ENCODE measurements at regions not wholly inside any gene's neighbourhood (a gene's known extent, or its start where the extent isn't known, plus 50 kb on each side); places are given as distances from the start of the nearest gene placed in this dataset.

- Histone ChIP-seq H3K27me3 (replicated peaks; ENCODE audit: control insufficient read depth, insufficient read depth, low read length) (no peaks in the 10 kb centered on the region), H3K4me1 (ENCODE audit: control insufficient read depth, insufficient read depth, low read length) (peaks cover 4% of the 10 kb centered on the region), H3K36me3 (ENCODE audit: control insufficient read depth, insufficient read depth, low read length, severe bottlenecking) (no peaks in the 10 kb centered on the region), H3K4me3 (ENCODE audit: low read length) (no peak overlapping the region), H3K9me3 (ENCODE audit: control insufficient read depth, low read length) (no peaks in the 10 kb centered on the region), H3K9ac (ENCODE audit: low read length) (no peak overlapping the region)
- no peak for DNase-seq (ENCODE audit: low read depth)
Measured at GRCh38 chr1:166507347-166507746, 331.9 kb upstream of the POGK start.

GRCh38 chr1:166511761-166512160 is 327.5 kb upstream of the POGK start:
- Histone ChIP-seq H3K9me3 (ENCODE audit: control insufficient read depth, low read length) (peaks cover 10% of the 10 kb centered on the region), H3K27me3 (replicated peaks; ENCODE audit: control insufficient read depth, insufficient read depth, low read length) (no peaks in the 10 kb centered on the region), H3K4me3 (ENCODE audit: low read length) (no peak overlapping the region), H3K9ac (ENCODE audit: low read length) (no peak overlapping the region), H3K4me1 (ENCODE audit: control insufficient read depth, insufficient read depth, low read length) (peaks cover 4% of the 10 kb centered on the region), H3K36me3 (ENCODE audit: control insufficient read depth, insufficient read depth, low read length, severe bottlenecking) (no peaks in the 10 kb centered on the region)
- DNase-seq (ENCODE audit: low read depth), result no peak

GRCh38 chr1:166514067-166514466 is 325.2 kb upstream of the POGK start:
- Histone ChIP-seq H3K27me3 (replicated peaks; ENCODE audit: control insufficient read depth, insufficient read depth, low read length) (no peaks in the 10 kb centered on the region), H3K4me3 (ENCODE audit: low read length) (no peak overlapping the region), H3K4me1 (ENCODE audit: control insufficient read depth, insufficient read depth, low read length) (peaks cover 4% of the 10 kb centered on the region), H3K9me3 (ENCODE audit: control insufficient read depth, low read length) (peaks cover 10% of the 10 kb centered on the region), H3K36me3 (ENCODE audit: control insufficient read depth, insufficient read depth, low read length, severe bottlenecking) (no peaks in the 10 kb centered on the region), H3K9ac (ENCODE audit: low read length) (no peak overlapping the region)
- DNase-seq (ENCODE audit: low read depth), result no peak

- Histone ChIP-seq H3K9ac (ENCODE audit: low read length) (no peak overlapping the region), H3K9me3 (ENCODE audit: control insufficient read depth, low read length) (no peaks in the 10 kb centered on the region), H3K4me1 (ENCODE audit: control insufficient read depth, insufficient read depth, low read length) (no peaks in the 10 kb centered on the region), H3K27me3 (replicated peaks; ENCODE audit: control insufficient read depth, insufficient read depth, low read length) (no peaks in the 10 kb centered on the region), H3K4me3 (ENCODE audit: low read length) (no peak overlapping the region), H3K36me3 (ENCODE audit: control insufficient read depth, insufficient read depth, low read length, severe bottlenecking) (no peaks in the 10 kb centered on the region)
- no peak for DNase-seq (ENCODE audit: low read depth)
Measured at GRCh38 chr1:166527752-166528151, 311.5 kb upstream of the POGK start.

GRCh38 chr1:166538646-166539045 is 300.6 kb upstream of the POGK start:
- Histone ChIP-seq H3K9me3 (ENCODE audit: control insufficient read depth, low read length) (peaks cover 3% of the 10 kb centered on the region), H3K27me3 (replicated peaks; ENCODE audit: control insufficient read depth, insufficient read depth, low read length) (no peaks in the 10 kb centered on the region), H3K4me3 (ENCODE audit: low read length) (no peak overlapping the region), H3K36me3 (ENCODE audit: control insufficient read depth, insufficient read depth, low read length, severe bottlenecking) (no peaks in the 10 kb centered on the region), H3K9ac (ENCODE audit: low read length) (no peak overlapping the region), H3K4me1 (ENCODE audit: control insufficient read depth, insufficient read depth, low read length) (no peaks in the 10 kb centered on the region)
- no peak for DNase-seq (ENCODE audit: low read depth)

GRCh38 chr1:166544036-166544435 is 295.2 kb upstream of the POGK start:
- H3K27me3 ChIP-seq (replicated peaks; ENCODE audit: control insufficient read depth, insufficient read depth, low read length), result no peaks in the 10 kb centered on the region
- H3K9me3 ChIP-seq (ENCODE audit: control insufficient read depth, low read length), result no peaks in the 10 kb centered on the region
- no peak overlapping the region for H3K4me3 ChIP-seq (ENCODE audit: low read length)
- no peaks in the 10 kb centered on the region for H3K36me3 ChIP-seq (ENCODE audit: control insufficient read depth, insufficient read depth, low read length, severe bottlenecking)
- no peak for DNase-seq (ENCODE audit: low read depth)
- H3K4me1 ChIP-seq (ENCODE audit: control insufficient read depth, insufficient read depth, low read length), result no peaks in the 10 kb centered on the region
- H3K9ac ChIP-seq (ENCODE audit: low read length), result no peak overlapping the region

GRCh38 chr1:166544561-166544960 is 294.7 kb upstream of the POGK start:
- H3K9me3 ChIP-seq (ENCODE audit: control insufficient read depth, low read length), result no peaks in the 10 kb centered on the region
- no peaks in the 10 kb centered on the region for H3K27me3 ChIP-seq (replicated peaks; ENCODE audit: control insufficient read depth, insufficient read depth, low read length)
- DNase-seq (ENCODE audit: low read depth), result no peak
- no peak overlapping the region for H3K9ac ChIP-seq (ENCODE audit: low read length)
- H3K4me3 ChIP-seq (ENCODE audit: low read length), result no peak overlapping the region
- H3K36me3 ChIP-seq (ENCODE audit: control insufficient read depth, insufficient read depth, low read length, severe bottlenecking), result no peaks in the 10 kb centered on the region
- no peaks in the 10 kb centered on the region for H3K4me1 ChIP-seq (ENCODE audit: control insufficient read depth, insufficient read depth, low read length)

GRCh38 chr1:166552706-166553105 is 286.6 kb upstream of the POGK start:
- H3K4me3 ChIP-seq (ENCODE audit: low read length), result no peak overlapping the region
- DNase-seq (ENCODE audit: low read depth), result no peak
- no peaks in the 10 kb centered on the region for H3K4me1 ChIP-seq (ENCODE audit: control insufficient read depth, insufficient read depth, low read length)
- no peaks in the 10 kb centered on the region for H3K36me3 ChIP-seq (ENCODE audit: control insufficient read depth, insufficient read depth, low read length, severe bottlenecking)
- no peaks in the 10 kb centered on the region for H3K27me3 ChIP-seq (replicated peaks; ENCODE audit: control insufficient read depth, insufficient read depth, low read length)
- no peaks in the 10 kb centered on the region for H3K9me3 ChIP-seq (ENCODE audit: control insufficient read depth, low read length)
- H3K9ac ChIP-seq (ENCODE audit: low read length), result no peak overlapping the region

GRCh38 chr1:166570954-166571353 is 268.3 kb upstream of the POGK start:
- Histone ChIP-seq H3K27me3 (replicated peaks; ENCODE audit: control insufficient read depth, insufficient read depth, low read length) (no peaks in the 10 kb centered on the region), H3K4me1 (ENCODE audit: control insufficient read depth, insufficient read depth, low read length) (no peaks in the 10 kb centered on the region), H3K4me3 (ENCODE audit: low read length) (no peak overlapping the region), H3K36me3 (ENCODE audit: control insufficient read depth, insufficient read depth, low read length, severe bottlenecking) (no peaks in the 10 kb centered on the region), H3K9ac (ENCODE audit: low read length) (no peak overlapping the region), H3K9me3 (ENCODE audit: control insufficient read depth, low read length) (no peaks in the 10 kb centered on the region)
- DNase-seq (ENCODE audit: low read depth), result no peak

GRCh38 chr1:166573199-166573598 is 266.1 kb upstream of the POGK start:
- Histone ChIP-seq H3K9ac (ENCODE audit: low read length) (no peak overlapping the region), H3K36me3 (ENCODE audit: control insufficient read depth, insufficient read depth, low read length, severe bottlenecking) (no peaks in the 10 kb centered on the region), H3K4me1 (ENCODE audit: control insufficient read depth, insufficient read depth, low read length) (no peaks in the 10 kb centered on the region), H3K4me3 (ENCODE audit: low read length) (no peak overlapping the region), H3K27me3 (replicated peaks; ENCODE audit: control insufficient read depth, insufficient read depth, low read length) (no peaks in the 10 kb centered on the region), H3K9me3 (ENCODE audit: control insufficient read depth, low read length) (no peaks in the 10 kb centered on the region)
- no peak for DNase-seq (ENCODE audit: low read depth)

GRCh38 chr1:166579557-166580501 is 259.4 kb upstream of the POGK start:
- Histone ChIP-seq H3K27me3 (replicated peaks; ENCODE audit: control insufficient read depth, insufficient read depth, low read length) (no peaks in the 10 kb centered on the region), H3K4me1 (ENCODE audit: control insufficient read depth, insufficient read depth, low read length) (no peaks in the 10 kb centered on the region), H3K9me3 (ENCODE audit: control insufficient read depth, low read length) (peaks cover 3% of the 10 kb centered on the region), H3K9ac (ENCODE audit: low read length) (no peak overlapping the region), H3K36me3 (ENCODE audit: control insufficient read depth, insufficient read depth, low read length, severe bottlenecking) (no peaks in the 10 kb centered on the region), H3K4me3 (ENCODE audit: low read length) (no peak overlapping the region)
- no peak for DNase-seq (ENCODE audit: low read depth)

- Histone ChIP-seq H3K36me3 (ENCODE audit: control insufficient read depth, insufficient read depth, low read length, severe bottlenecking) (no peaks in the 10 kb centered on the region), H3K27me3 (replicated peaks; ENCODE audit: control insufficient read depth, insufficient read depth, low read length) (no peaks in the 10 kb centered on the region), H3K9me3 (ENCODE audit: control insufficient read depth, low read length) (no peaks in the 10 kb centered on the region), H3K4me3 (ENCODE audit: low read length) (no peak overlapping the region), H3K9ac (ENCODE audit: low read length) (no peak overlapping the region), H3K4me1 (ENCODE audit: control insufficient read depth, insufficient read depth, low read length) (no peaks in the 10 kb centered on the region)
- no peak for DNase-seq (ENCODE audit: low read depth)
Measured at GRCh38 chr1:166588741-166589140, 250.5 kb upstream of the POGK start.

All from adipocyte (in vitro differentiated cells).